IMR-90 (cell line): ENCODE measurements at regions not wholly inside any gene's neighbourhood (a gene's known extent, or its start where the extent isn't known, plus 50 kb on each side); places are given as distances from the start of the nearest gene placed in this dataset.

Experiments used
- ATAC-seq: fragments of 200-7000 bp; cut with Tn5 transposase; 2 replicates; pipeline ENCODE4 v1.9.1; 2020; ENCODE audit warnings: low read depth, mild to moderate bottlenecking, moderate library complexity
- BruUV-seq: library from RNA; stranded (reverse); fragments of 400-500 nt; replicated peaks from 2 replicates; lab custom pipeline; 2021; lab: Mats Ljungman, UMichigan
- CTCF ChIA-PET: fragments of 300-600 bp; formaldehyde crosslinking; extraction: SDS; loops from one replicate; lab custom pipeline; 2021; ENCODE audit warnings: antibody characterized with exemption; lab: Yijun Ruan, JAX
- POLR2A ChIA-PET: fragments of 300-600 bp; sonication (Branson Sonifier 250); formaldehyde crosslinking; loops from one replicate; lab custom pipeline; 2022; ENCODE audit warnings: antibody characterized with exemption; ENCODE audit not compliant: unreplicated experiment; lab: Charles Lee
- DNase-seq: peaks from one replicate; pipeline ENCODE4 v3.0.0; 2013
- H2AFZ ChIP-seq: replicated peaks from 2 replicates; pipeline ENCODE3; 2013; ENCODE audit warnings: low read length, mild to moderate bottlenecking; ENCODE audit not compliant: poor library complexity
- H2AK5ac ChIP-seq: 2 replicates; pipeline ENCODE4 v1.6.1; 2013; ENCODE audit warnings: low read depth, low read length, inconsistent platforms
- H2AK9ac ChIP-seq: replicated peaks from 2 replicates; pipeline ENCODE3; 2013; ENCODE audit warnings: mild to moderate bottlenecking, low read depth, low read length, moderate library complexity; ENCODE audit not compliant: poor library complexity
- H2BK120ac ChIP-seq: 2 replicates; pipeline ENCODE4 v1.6.1; 2013; ENCODE audit warnings: low read depth, low read length, inconsistent platforms
- H2BK15ac ChIP-seq: 3 replicates; pipeline ENCODE4 v1.6.1; 2013; ENCODE audit warnings: low read depth, low read length, inconsistent platforms
- H2BK20ac ChIP-seq: 2 replicates; pipeline ENCODE4 v1.6.1; 2013; ENCODE audit warnings: low read depth, mild to moderate bottlenecking, inconsistent platforms, low read length, moderate library complexity
- H2BK5ac ChIP-seq: 2 replicates; pipeline ENCODE4 v1.6.1; 2013; ENCODE audit warnings: mild to moderate bottlenecking, low read depth, low read length, inconsistent platforms; ENCODE audit not compliant: poor library complexity, severe bottlenecking
- H3K14ac ChIP-seq: replicated peaks from 2 replicates; pipeline ENCODE4 v1.6.1; 2013; ENCODE audit warnings: low read depth, low read length, inconsistent platforms
- H3K18ac ChIP-seq: 2 replicates; pipeline ENCODE4 v1.6.1; 2013; ENCODE audit warnings: low read depth, low read length, control low read depth
- H3K23ac ChIP-seq: 2 replicates; pipeline ENCODE4 v1.6.1; 2013; ENCODE audit warnings: low read depth, low read length, inconsistent platforms
- H3K27ac ChIP-seq: 2 replicates; pipeline ENCODE4 v1.5.1; 2013; ENCODE audit warnings: mild to moderate bottlenecking, control low read depth, low read length; ENCODE audit not compliant: insufficient read depth
- H3K27me3 ChIP-seq: 2 replicates; pipeline ENCODE4 v1.6.1; 2013; ENCODE audit warnings: low read length; ENCODE audit not compliant: control insufficient read depth, insufficient read depth
- H3K36me3 ChIP-seq: 2 replicates; pipeline ENCODE4 v1.6.1; 2013; ENCODE audit warnings: low read length, mixed read lengths; ENCODE audit not compliant: control insufficient read depth, insufficient read depth
- H3K4ac ChIP-seq: 2 replicates; pipeline ENCODE4 v1.6.1; 2013; ENCODE audit warnings: low read depth, low read length, inconsistent platforms
- H3K4me1 ChIP-seq: 2 replicates; pipeline ENCODE4 v1.6.1; 2013; ENCODE audit warnings: low read length, mixed read lengths; ENCODE audit not compliant: control insufficient read depth, insufficient read depth
- H3K4me2 ChIP-seq: 2 replicates; pipeline ENCODE4 v1.6.1; 2013; ENCODE audit warnings: low read depth, mild to moderate bottlenecking, control low read depth, low read length, moderate library complexity
- H3K4me3 ChIP-seq: 2 replicates; pipeline ENCODE4 v1.5.1; 2013; ENCODE audit warnings: low read depth, mild to moderate bottlenecking, control low read depth, low read length, moderate library complexity; ENCODE audit not compliant: insufficient read depth
- H3K56ac ChIP-seq: 2 replicates; pipeline ENCODE4 v1.6.1; 2013; ENCODE audit warnings: low read length, inconsistent platforms; ENCODE audit not compliant: insufficient read depth; ENCODE audit errors: extremely low read depth
- H3K79me1 ChIP-seq, 2 experiments: 2 replicates each; pipeline ENCODE4 v1.6.1; 2013; ENCODE audit warnings: low read length in 2 of 2, inconsistent platforms in 1 of 2, low read depth in 1 of 2
- H3K9ac ChIP-seq: 2 replicates; pipeline ENCODE4 v1.6.1; 2013; ENCODE audit warnings: low read depth, low read length, control low read depth
- H3K9me1 ChIP-seq: 2 replicates; pipeline ENCODE4 v1.6.1; 2013; ENCODE audit warnings: low read length, inconsistent platforms; ENCODE audit not compliant: insufficient read depth
- H3K9me3 ChIP-seq: 2 replicates; pipeline ENCODE4 v1.6.1; 2013; ENCODE audit warnings: low read length; ENCODE audit not compliant: control insufficient read depth, insufficient read depth
- H4K20me1 ChIP-seq: 2 replicates; pipeline ENCODE4 v1.6.1; 2013; ENCODE audit warnings: low read length, inconsistent platforms; ENCODE audit not compliant: insufficient read depth
- H4K5ac ChIP-seq: 2 replicates; pipeline ENCODE4 v1.6.1; 2013; ENCODE audit warnings: mild to moderate bottlenecking, low read depth, low read length, control low read depth
- H4K8ac ChIP-seq, 2 experiments: 2 replicates each; pipeline ENCODE4 v1.6.1; 2013; ENCODE audit warnings: low read depth in 2 of 2, low read length in 2 of 2, control low read depth in 1 of 2, inconsistent platforms in 1 of 2
- H4K91ac ChIP-seq: 2 replicates; pipeline ENCODE4 v1.6.1; 2013; ENCODE audit warnings: low read depth, low read length, inconsistent platforms; ENCODE audit not compliant: insufficient read depth
- BHLHE40 ChIP-seq: fragments of 150-350 bp; IDR thresholded peaks from 2 replicates; pipeline ENCODE4 v1.6.1; 2016; ENCODE audit warnings: mild to moderate bottlenecking, low read depth, low read length
- CEBPB ChIP-seq: IDR thresholded peaks from 2 replicates; pipeline ENCODE4 v1.6.1; 2012; ENCODE audit warnings: low read depth, low read length, improper control_type of control experiment
- CHD1 ChIP-seq: IDR thresholded peaks from 2 replicates; pipeline ENCODE4 v1.6.1; 2012; ENCODE audit warnings: low read depth, low read length, improper control_type of control experiment
- CTCF ChIP-seq: conservative IDR thresholded peaks from 2 replicates; pipeline ENCODE4 v1.5.1; 2012; ENCODE audit warnings: mild to moderate bottlenecking, low read depth, low read length, improper control_type of control experiment
- ELK1 ChIP-seq: fragments of 150-350 bp; IDR thresholded peaks from 2 replicates; pipeline ENCODE4 v1.6.1; 2016; ENCODE audit warnings: low read depth, mild to moderate bottlenecking, low read length, moderate library complexity, borderline replicate concordance
- FOS ChIP-seq: fragments of 150-350 bp; IDR thresholded peaks from 2 replicates; pipeline ENCODE4 v1.6.1; 2016; ENCODE audit warnings: low read depth, low read length
- MAFK ChIP-seq: IDR thresholded peaks from 2 replicates; pipeline ENCODE4 v1.6.1; 2012; ENCODE audit warnings: low read depth, low read length, improper control_type of control experiment
- MAZ ChIP-seq: IDR thresholded peaks from 2 replicates; pipeline ENCODE4 v1.6.1; 2012; ENCODE audit warnings: low read depth, mild to moderate bottlenecking, low read length, improper control_type of control experiment, moderate library complexity, borderline replicate concordance
- MXI1 ChIP-seq: IDR thresholded peaks from 2 replicates; pipeline ENCODE4 v1.6.1; 2012; ENCODE audit warnings: low read depth, mild to moderate bottlenecking, low read length, moderate library complexity, borderline replicate concordance
- NFE2L2 ChIP-seq: fragments of 150-350 bp; IDR thresholded peaks from 2 replicates; pipeline ENCODE4 v1.6.1; 2016; ENCODE audit warnings: low read depth, mild to moderate bottlenecking, low read length
- POLR2A ChIP-seq: IDR thresholded peaks from 2 replicates; pipeline ENCODE4 v1.6.1; 2012; ENCODE audit warnings: mild to moderate bottlenecking, low read depth, low read length
- RAD21 ChIP-seq: IDR thresholded peaks from 2 replicates; pipeline ENCODE4 v1.6.1; 2012; ENCODE audit warnings: low read length, improper control_type of control experiment
- RCOR1 ChIP-seq: IDR thresholded peaks from 2 replicates; pipeline ENCODE4 v1.6.1; 2012; ENCODE audit warnings: mild to moderate bottlenecking, low read length, improper control_type of control experiment; ENCODE audit not compliant: insufficient replicate concordance
- RFX5 ChIP-seq: IDR thresholded peaks from 2 replicates; pipeline ENCODE4 v1.8.0; 2012; ENCODE audit warnings: low read depth, mild to moderate bottlenecking, low read length, moderate library complexity
- SMC3 ChIP-seq: fragments of 150-350 bp; IDR thresholded peaks from 2 replicates; pipeline ENCODE4 v1.6.1; 2016; ENCODE audit warnings: low read depth, mild to moderate bottlenecking, antibody characterized with exemption, low read length, moderate library complexity
- USF2 ChIP-seq: fragments of 150-350 bp; IDR thresholded peaks from 2 replicates; pipeline ENCODE4 v1.6.1; 2017; ENCODE audit warnings: mild to moderate bottlenecking, antibody characterized with exemption, low read length, low read depth
- WGBS, 2 experiments: methylation state at CpG; one replicate each; pipeline versions ENCODE4 v1.1.5 to v1.1.7; 2013; ENCODE audit warnings: missing lambda C conversion rate in 2 of 2; ENCODE audit not compliant: insufficient read length in 1 of 2; ENCODE audit errors: extremely low coverage in 2 of 2; 5-methylcytosine and 5-hydroxymethylcytosine counted together
- dilution Hi-C: fragments of 300-500 bp; cut with HindIII; formaldehyde crosslinking; loops from one replicate; pipeline ENCODE4 v1.14.3; 2018; ENCODE audit warnings: low sequenced_read_pairs; ENCODE audit not compliant: unreplicated experiment
- in situ Hi-C: fragments of 300-500 bp; cut with MboI; formaldehyde crosslinking; loops from 3 replicates; pipeline ENCODE4 v1.14.3; 2019; ENCODE audit warnings: low sequenced_read_pairs, inconsistent platforms, mixed read lengths
- intact Hi-C: fragments of 100-400 bp; cut with micrococcal nuclease; formaldehyde crosslinking; loops from 2 replicates; pipeline ENCODE4 v1.10.0; 2022

GRCh38 chr2:4827836-4828235 is 864.3 kb upstream of the SOX11 start:
- H3K23ac ChIP-seq: no peak overlapping the region
- H2BK5ac ChIP-seq: no peak overlapping the region
- H3K4me2 ChIP-seq: no peak overlapping the region
- H4K5ac ChIP-seq: no peak overlapping the region
- no peak overlapping the region for H4K8ac ChIP-seq
- intact Hi-C loops (no loop called here), dilution Hi-C loops (no loop called here), in situ Hi-C loops (no loop called here)
- no peak overlapping the region for H3K4ac ChIP-seq
- no peak overlapping the region for H2AK9ac ChIP-seq
- H2BK15ac ChIP-seq: no peak overlapping the region
- no peak overlapping the region for H2AFZ ChIP-seq
- CTCF ChIA-PET: no interaction called here
- no peak overlapping the region for H3K56ac ChIP-seq
- H3K9me3 ChIP-seq: peaks cover 5% of the 10 kb centered on the region; the same call in 1 of the 2 replicates
- H3K27me3 ChIP-seq: no peaks in the 10 kb centered on the region
- no peak overlapping the region for H3K4me3 ChIP-seq
- DNase-seq (no peak), ATAC-seq (no peak)
- H2BK120ac ChIP-seq: no peak overlapping the region
- H3K18ac ChIP-seq: no peak overlapping the region
- TF ChIP-seq BHLHE40: no peak
- TF ChIP-seq USF2: no peak
- TF ChIP-seq CTCF: no peak
- TF ChIP-seq FOS: no peak
- TF ChIP-seq CEBPB: no peak
- no peak for TF ChIP-seq ELK1
- TF ChIP-seq NFE2L2: no peak
- TF ChIP-seq MAZ: no peak
- TF ChIP-seq RAD21: no peak
- no peak for TF ChIP-seq SMC3
- TF ChIP-seq POLR2A: no peak
- no peak for TF ChIP-seq MXI1
- no peak for TF ChIP-seq RCOR1
- TF ChIP-seq MAFK: no peak
- no peak for TF ChIP-seq RFX5
- no peak for TF ChIP-seq CHD1
- no peaks in the 10 kb centered on the region for H3K79me1 ChIP-seq
- H4K91ac ChIP-seq: no peak overlapping the region
- no CpG with 5 or more reads among the region's 3 CpGs for WGBS, 2 experiments
- no peak overlapping the region for H3K14ac ChIP-seq
- H3K9ac ChIP-seq: no peak overlapping the region
- H3K4me1 ChIP-seq: no peaks in the 10 kb centered on the region
- POLR2A ChIA-PET: no interaction called here
- H3K9me1 ChIP-seq: no peaks in the 10 kb centered on the region
- H4K20me1 ChIP-seq: no peaks in the 10 kb centered on the region
- H2BK20ac ChIP-seq: no peak overlapping the region
- H2AK5ac ChIP-seq: no peak overlapping the region
- H3K27ac ChIP-seq: no peak overlapping the region
- no peaks in the 10 kb centered on the region for H3K36me3 ChIP-seq
- BruUV-seq: no TSS peak
